CD4-positive, CD25-positive, alpha-beta regulatory T cell (primary cell): ENCODE measurements at regions not wholly inside any gene's neighbourhood (a gene's known extent, or its start where the extent isn't known, plus 50 kb on each side); places are given as distances from the start of the nearest gene placed in this dataset.

Experiments
- ATAC-seq, 2 donors: fragments of 150-1000 bp; cut with Tn5 transposase; one replicate each; pipeline ENCODE4 v1.10.0; 2021; ENCODE audit warnings: low read depth in 2 of 2, moderate number of reproducible peaks in 2 of 2, moderate library complexity in 1 of 2
- DNase-seq, 3 donors: peaks; one replicate each; pipeline versions ENCODE4 v3.0.0 to v3.0.0-alpha.2; 2012 to 2022; ENCODE audit warnings: mixed read lengths in 1 of 3
- H3K27ac ChIP-seq: one replicate; pipeline ENCODE4 v1.7.0; 2013; ENCODE audit warnings: mild to moderate bottlenecking, low read length; ENCODE audit not compliant: insufficient read depth, poor library complexity, severe bottlenecking
- H3K27me3 ChIP-seq: one replicate; pipeline ENCODE4 v1.7.0; 2013; ENCODE audit warnings: low read length; ENCODE audit not compliant: control insufficient read depth, insufficient read depth
- H3K36me3 ChIP-seq: one replicate; pipeline ENCODE4 v1.7.0; 2013; ENCODE audit warnings: mild to moderate bottlenecking, low read length, moderate library complexity; ENCODE audit not compliant: control insufficient read depth, insufficient read depth
- H3K4me1 ChIP-seq: 2 replicates; pipeline ENCODE4 v1.7.0; 2013; ENCODE audit warnings: mild to moderate bottlenecking, low read length; ENCODE audit not compliant: insufficient read depth, control insufficient read depth, poor library complexity, severe bottlenecking
- H3K4me3 ChIP-seq: one replicate; pipeline ENCODE4 v1.7.0; 2013; ENCODE audit warnings: low read depth, mild to moderate bottlenecking, low read length, moderate library complexity
- H3K9me3 ChIP-seq, 2 experiments: 1 replicate in 1 of 2; 2 replicates in 1 of 2; pipeline ENCODE4 v1.7.0; 2013; ENCODE audit warnings: low read length in 2 of 2, mild to moderate bottlenecking in 1 of 2, moderate library complexity in 1 of 2; ENCODE audit not compliant: control insufficient read depth in 2 of 2
- H3K27ac Mint-ChIP-seq, 3 donors: one replicate each; pipeline ENCODE4 v1.8.0; 2020 to 2022; ENCODE audit warnings: mild to moderate bottlenecking in 3 of 3, mixed read lengths in 3 of 3, moderate library complexity in 2 of 3
- H3K27me3 Mint-ChIP-seq: one replicate; pipeline ENCODE4 v1.8.0; 2022; ENCODE audit warnings: mild to moderate bottlenecking, mixed read lengths
- H3K36me3 Mint-ChIP-seq: one replicate; pipeline ENCODE4 v1.8.0; 2020; ENCODE audit warnings: mixed read lengths
- H3K4me1 Mint-ChIP-seq, 4 donors: one replicate each; pipeline ENCODE4 v1.8.0; 2020 to 2022; ENCODE audit warnings: mixed read lengths in 4 of 4, mild to moderate bottlenecking in 1 of 4
- H3K4me3 Mint-ChIP-seq, 4 donors: one replicate each; pipeline ENCODE4 v1.8.0; 2020 to 2022; ENCODE audit warnings: mild to moderate bottlenecking in 4 of 4, mixed read lengths in 4 of 4, moderate library complexity in 3 of 4
- H3K9me3 Mint-ChIP-seq, 7 donors: one replicate each; pipeline ENCODE4 v1.8.0; 2020 to 2022; ENCODE audit warnings: mixed read lengths in 7 of 7, mild to moderate bottlenecking in 3 of 7, moderate library complexity in 2 of 7

DNA sequence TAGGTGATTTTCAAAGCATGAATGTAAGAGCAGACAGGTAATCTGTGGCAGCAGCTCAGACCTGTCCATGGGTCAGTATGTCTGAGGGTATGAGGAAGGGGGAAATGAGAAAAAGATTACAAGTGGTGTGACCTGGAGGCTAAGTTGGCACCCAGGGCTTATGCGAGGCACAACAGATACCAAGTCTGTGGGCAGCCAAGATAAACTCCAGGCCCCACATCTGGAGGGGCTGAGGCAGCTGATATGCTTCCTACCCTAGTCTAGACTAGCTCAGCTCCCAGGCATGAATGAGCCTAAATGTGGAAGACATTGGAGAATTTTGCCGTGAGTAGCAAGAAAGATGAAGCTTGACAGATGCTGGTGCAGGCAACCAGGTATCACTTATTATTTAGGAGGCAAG lies 151.7 kb downstream of the PIK3R1 start:
- peak overlapping the region in 1 of 4 donors; percentile 29 for H3K4me3 Mint-ChIP-seq
- H3K27me3 Mint-ChIP-seq = peaks cover 8% of the 10 kb centered on the region
- no peak for ATAC-seq
- H3K27ac Mint-ChIP-seq = peak overlapping the region in 1 of 3 donors; percentile 6
- no peak for DNase-seq
- Histone ChIP-seq H3K36me3 (no peaks in the 10 kb centered on the region), H3K4me3 (no peak overlapping the region), H3K4me1 (peaks cover 5% of the 10 kb centered on the region), H3K27me3 (peaks cover 2% of the 10 kb centered on the region), H3K27ac (no peak overlapping the region), H3K9me3 (peaks cover 0 to 3% of the 10 kb centered on the region in 2 experiments)
- peaks cover 5 to 36% (median 22%) of the 10 kb centered on the region in 4 donors for H3K4me1 Mint-ChIP-seq
- peaks cover 0 to 6% (median 0%) of the 10 kb centered on the region in 7 donors for H3K9me3 Mint-ChIP-seq
- H3K36me3 Mint-ChIP-seq = no peaks in the 10 kb centered on the region

DNA sequence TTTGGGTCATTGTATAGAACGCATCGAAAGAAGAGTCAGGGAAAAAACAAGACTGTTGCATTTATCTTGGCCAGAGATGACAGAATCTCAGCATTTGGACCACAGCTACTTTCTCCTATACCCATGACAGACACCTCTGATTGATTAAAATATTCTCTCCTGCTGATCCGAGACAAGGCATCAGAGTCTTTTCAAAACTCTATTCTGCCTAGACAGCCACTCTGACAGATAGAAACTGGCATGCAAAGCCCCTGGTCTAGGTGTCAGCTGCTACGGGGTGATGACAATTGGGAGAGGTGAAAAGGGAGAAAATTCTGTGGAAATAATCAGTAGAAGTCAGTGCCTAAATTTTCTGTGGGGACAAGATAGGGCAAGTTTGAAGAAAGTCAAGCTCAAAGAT lies 152.2 kb downstream of the PIK3R1 start:
- H3K27ac Mint-ChIP-seq = peak overlapping the region in 1 of 3 donors; percentile 61
- peaks cover 5% of the 10 kb centered on the region for H3K27me3 Mint-ChIP-seq
- DNase-seq = no peak

DNA sequence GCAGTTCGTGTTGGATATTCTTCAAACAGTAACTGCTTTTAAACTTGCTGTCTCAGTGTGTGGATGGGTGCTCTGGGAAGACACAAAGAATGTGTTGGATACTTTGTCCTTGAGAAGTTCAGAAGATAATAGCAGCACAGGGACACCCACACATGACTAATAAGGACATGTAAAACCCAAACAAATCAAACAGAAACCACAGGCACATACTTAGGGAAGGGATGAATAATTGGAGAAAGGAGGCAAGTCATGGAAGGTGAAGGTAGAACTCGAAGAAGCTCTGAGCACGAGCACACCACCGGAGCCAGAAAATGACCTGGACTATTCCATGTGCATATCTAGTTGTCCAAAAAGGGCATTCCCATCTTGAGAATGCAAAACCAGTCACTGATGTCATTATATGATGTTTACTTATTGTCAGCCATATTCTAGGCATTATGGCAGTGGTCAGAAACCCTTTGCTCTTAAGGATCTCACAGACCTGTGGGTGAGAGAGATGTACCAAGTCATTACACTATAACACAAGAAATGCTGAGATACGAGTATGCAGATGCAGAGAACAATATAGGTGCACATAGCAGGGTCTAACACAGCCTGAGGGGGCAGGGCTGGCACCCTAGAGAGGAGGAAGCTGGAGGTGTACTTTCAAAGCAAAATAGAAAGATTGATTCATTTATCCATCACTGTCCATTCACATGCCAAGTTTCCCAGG lies 152.9 kb downstream of the PIK3R1 start:
- Histone ChIP-seq H3K36me3 (no peaks in the 10 kb centered on the region), H3K27ac (no peak overlapping the region), H3K9me3 (no peaks in the 10 kb centered on the region), H3K27me3 (no peaks in the 10 kb centered on the region), H3K4me1 (peaks cover 5% of the 10 kb centered on the region), H3K4me3 (no peak overlapping the region)
- no peak for DNase-seq
- Mint-ChIP-seq H3K27me3 (peaks cover 5% of the 10 kb centered on the region), H3K4me3 (peak overlapping the region in 3 of 4 donors; percentile 6 to 67 (median 37)), H3K4me1 (peaks cover 5 to 36% (median 22%) of the 10 kb centered on the region in 4 donors), H3K36me3 (no peaks in the 10 kb centered on the region), H3K9me3 (peaks cover 0 to 8% (median 0%) of the 10 kb centered on the region in 7 donors), H3K27ac (peak overlapping the region in 1 of 3 donors; percentile 61)
- no peak for ATAC-seq

More for the DNA sequence above, 152.2 kb downstream of the PIK3R1 start:
- Mint-ChIP-seq H3K4me3 (no peak overlapping the region), H3K9me3 (peaks cover 0 to 6% (median 0%) of the 10 kb centered on the region in 7 donors), H3K36me3 (no peaks in the 10 kb centered on the region), H3K4me1 (peaks cover 5 to 36% (median 22%) of the 10 kb centered on the region in 4 donors)
- ATAC-seq = no peak
- Histone ChIP-seq H3K27me3 (no peaks in the 10 kb centered on the region), H3K9me3 (no peaks in the 10 kb centered on the region), H3K36me3 (no peaks in the 10 kb centered on the region), H3K4me3 (no peak overlapping the region), H3K4me1 (peaks cover 5% of the 10 kb centered on the region), H3K27ac (no peak overlapping the region)

DNA sequence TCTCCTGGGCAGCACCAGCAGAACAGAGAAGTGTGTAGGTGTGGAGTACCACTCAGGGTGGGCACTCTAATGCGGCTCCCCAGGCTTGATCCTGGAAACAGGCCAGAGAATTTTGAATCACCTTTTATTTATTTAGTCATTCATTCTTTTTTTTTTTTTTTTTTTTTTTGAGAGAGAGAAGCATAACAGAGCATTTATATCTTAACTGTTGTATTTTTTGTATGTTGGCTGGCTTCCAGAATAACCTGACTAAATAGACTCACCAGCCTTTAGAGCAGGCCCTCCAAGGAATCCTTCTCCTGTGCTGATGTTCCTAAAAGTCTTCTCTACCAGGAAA lies 153.4 kb downstream of the PIK3R1 start:
- Mint-ChIP-seq H3K4me3 (peak overlapping the region in 2 of 4 donors; percentile 6 to 67), H3K4me1 (peaks cover 5 to 36% (median 22%) of the 10 kb centered on the region in 4 donors), H3K27me3 (peaks cover 3% of the 10 kb centered on the region), H3K36me3 (no peaks in the 10 kb centered on the region), H3K27ac (peak overlapping the region; percentile 61 to 78 (median 72)), H3K9me3 (peaks cover 0 to 8% (median 0%) of the 10 kb centered on the region in 7 donors)
- ATAC-seq (no peak), DNase-seq (peak in 1 of 3 donors; percentile 1)
- H3K27ac ChIP-seq = no peak overlapping the region
- no peaks in the 10 kb centered on the region for H3K36me3 ChIP-seq
- peaks cover 5% of the 10 kb centered on the region for H3K4me1 ChIP-seq
- H3K9me3 ChIP-seq = no peaks in the 10 kb centered on the region
- no peaks in the 10 kb centered on the region for H3K27me3 ChIP-seq
- peak overlapping the region; percentile 80 for H3K4me3 ChIP-seq

DNA sequence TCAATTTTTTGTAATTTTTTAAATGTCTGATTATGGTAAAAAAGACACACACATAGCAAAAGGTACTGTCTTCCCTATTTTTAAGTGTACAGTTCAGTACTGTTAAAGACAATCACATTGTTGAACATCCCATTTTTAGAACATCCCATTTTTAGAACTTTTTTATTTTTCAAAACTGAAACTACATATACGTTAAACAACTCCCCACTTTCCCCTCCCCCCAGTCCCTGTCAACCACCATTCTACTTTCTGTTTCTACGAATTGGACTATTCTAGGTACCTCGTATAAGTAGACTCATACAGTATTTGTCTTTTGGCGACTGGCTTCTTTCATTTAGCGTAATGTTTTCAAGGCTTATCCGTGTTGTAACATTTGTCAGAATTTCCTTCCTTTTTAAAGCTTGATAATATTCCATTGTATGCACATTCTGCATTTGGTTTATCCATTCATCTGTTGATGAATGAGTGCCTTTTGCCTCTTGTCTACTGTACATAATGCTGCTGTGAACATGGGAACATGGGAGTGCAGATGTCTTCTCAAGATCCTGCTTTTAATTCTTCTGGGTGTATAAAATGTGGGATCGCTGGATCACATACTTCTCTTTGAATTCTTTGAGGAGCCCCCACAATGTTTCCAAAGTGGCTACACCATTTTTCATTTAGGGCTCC lies 154.0 kb downstream of the PIK3R1 start:
- H3K4me3 Mint-ChIP-seq = peak overlapping the region; percentile 39 to 74 (median 59)
- H3K4me3 ChIP-seq = peak overlapping the region; percentile 80

DNA sequence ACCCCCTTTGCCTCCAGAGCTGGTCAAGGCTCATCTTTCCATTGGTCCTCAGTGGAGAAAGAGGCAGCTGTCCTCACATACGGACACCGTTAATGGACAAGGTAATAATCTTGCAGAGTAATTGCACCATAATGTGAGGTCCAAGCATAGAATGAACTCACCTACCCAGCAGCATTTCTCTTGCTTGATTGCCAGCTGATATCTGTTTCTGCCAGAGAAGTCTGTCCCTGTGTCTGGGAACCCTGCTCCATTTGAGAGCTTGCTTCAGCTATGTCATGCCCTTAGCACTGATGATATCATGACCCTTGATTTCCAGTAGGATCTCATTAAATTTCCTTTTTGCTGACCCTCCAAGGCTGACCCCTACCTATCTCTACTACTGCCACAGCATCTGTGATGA lies 154.6 kb downstream of the PIK3R1 start:
- ATAC-seq (no peak), DNase-seq (no peak)
- Mint-ChIP-seq H3K4me3 (peak overlapping the region in 3 of 4 donors; percentile 39 to 74 (median 72)), H3K4me1 (peaks cover 5 to 36% (median 20%) of the 10 kb centered on the region in 4 donors), H3K27me3 (peaks cover 5% of the 10 kb centered on the region), H3K36me3 (no peaks in the 10 kb centered on the region), H3K9me3 (peaks cover 0 to 8% (median 0%) of the 10 kb centered on the region in 7 donors), H3K27ac (peak overlapping the region in 2 of 3 donors; percentile 48 to 55)
- H3K9me3 ChIP-seq = no peaks in the 10 kb centered on the region
- H3K27me3 ChIP-seq = no peaks in the 10 kb centered on the region
- H3K27ac ChIP-seq = no peak overlapping the region
- H3K36me3 ChIP-seq = no peaks in the 10 kb centered on the region
- H3K4me3 ChIP-seq = peak overlapping the region; percentile 80
- H3K4me1 ChIP-seq = peaks cover 5% of the 10 kb centered on the region

More for the DNA sequence above, 154.0 kb downstream of the PIK3R1 start:
- ATAC-seq = peak; percentile 82 to 87
- Histone ChIP-seq H3K9me3 (no peaks in the 10 kb centered on the region), H3K27ac (no peak overlapping the region), H3K36me3 (no peaks in the 10 kb centered on the region), H3K4me1 (peaks cover 5% of the 10 kb centered on the region), H3K27me3 (no peaks in the 10 kb centered on the region)
- H3K4me1 Mint-ChIP-seq = peaks cover 5 to 36% (median 22%) of the 10 kb centered on the region in 4 donors
- no peaks in the 10 kb centered on the region for H3K27me3 Mint-ChIP-seq
- peaks cover 0 to 8% (median 0%) of the 10 kb centered on the region in 7 donors for H3K9me3 Mint-ChIP-seq
- peak in 2 of 3 donors; percentile 49 to 90 for DNase-seq
- H3K27ac Mint-ChIP-seq = peak overlapping the region; percentile 36 to 78 (median 72)
- H3K36me3 Mint-ChIP-seq = no peaks in the 10 kb centered on the region

DNA sequence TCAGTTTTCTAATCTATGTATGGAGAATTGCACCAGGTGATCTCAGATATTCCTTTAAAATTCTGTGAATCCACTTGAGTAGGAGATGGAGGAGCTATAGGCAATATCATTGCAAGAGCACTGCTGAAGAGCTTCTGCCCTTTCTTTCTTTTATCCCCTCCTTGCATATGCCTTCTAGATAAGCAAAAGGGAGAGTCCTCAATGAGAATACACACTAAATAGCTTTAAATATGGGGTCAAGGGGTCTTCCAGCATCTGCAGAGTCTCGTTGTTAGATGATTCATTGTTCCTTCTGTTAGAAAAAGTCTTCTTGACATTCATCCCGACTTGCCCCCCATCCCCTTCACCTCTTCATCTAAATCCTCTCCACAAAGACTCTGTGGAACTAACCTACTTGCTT lies 156.1 kb downstream of the PIK3R1 start:
- Mint-ChIP-seq H3K36me3 (no peaks in the 10 kb centered on the region), H3K27ac (no peak overlapping the region), H3K4me1 (peaks cover 5 to 28% (median 16%) of the 10 kb centered on the region in 4 donors), H3K9me3 (peaks cover 0 to 8% (median 0%) of the 10 kb centered on the region in 7 donors), H3K27me3 (peaks cover 5% of the 10 kb centered on the region), H3K4me3 (no peak overlapping the region)
- no peaks in the 10 kb centered on the region for H3K9me3 ChIP-seq
- no peak overlapping the region for H3K4me3 ChIP-seq
- DNase-seq (no peak), ATAC-seq (no peak)
- H3K27me3 ChIP-seq = no peaks in the 10 kb centered on the region
- H3K27ac ChIP-seq = no peak overlapping the region
- H3K4me1 ChIP-seq = peaks cover 5% of the 10 kb centered on the region
- no peaks in the 10 kb centered on the region for H3K36me3 ChIP-seq
